Keratinocyte (primary cell): ENCODE measurements at regions not wholly inside any gene's neighbourhood (a gene's known extent, or its start where the extent isn't known, plus 50 kb on each side); places are given as distances from the start of the nearest gene placed in this dataset.

Experiments
- CTCF ChIP-seq, 3 experiments: IDR thresholded peaks in 1 of 3; conservative IDR thresholded peaks in 1 of 3; optimal IDR thresholded peaks in 1 of 3; 2 replicates in 2 of 3; 3 replicates in 1 of 3; pipeline versions ENCODE3 to v1.5.1; 2011; ENCODE audit warnings: low read length in 3 of 3, mild to moderate bottlenecking in 3 of 3, moderate library complexity in 2 of 3, control low read depth in 1 of 3, inconsistent platforms in 1 of 3; ENCODE audit not compliant: insufficient read depth in 2 of 3; ENCODE audit errors: extremely low read depth in 1 of 3
- EZH2 ChIP-seq: IDR thresholded peaks from one replicate; pipeline ENCODE4 v1.6.1; 2012; ENCODE audit warnings: inconsistent platforms, mild to moderate bottlenecking, low read length, moderate library complexity

GRCh38 chr7:82678716-82679115 is 235.1 kb upstream of the CACNA2D1 start:
- TF ChIP-seq CTCF (optimal IDR thresholded peaks at IDR 0.05 in 1 of 3, IDR thresholded peaks at IDR 0.05 in 1 of 3, conservative IDR thresholded peaks at IDR 0.05 in 1 of 3; ENCODE audit: extremely low read depth in 1 of 3, insufficient read depth in 2 of 3, low read length in 3 of 3) (no peak), EZH2 (no peak)
